Mesendoderm (in vitro differentiated cells): ENCODE measurements at regions not wholly inside any gene's neighbourhood (a gene's known extent, or its start where the extent isn't known, plus 50 kb on each side); places are given as distances from the start of the nearest gene placed in this dataset.
A peak's percentile ranks its signal among the peaks of the same experiment; 100 is the strongest.

ENCODE experiments used
- DNase-seq: peaks from one replicate; pipeline ENCODE4 v3.0.0; 2013
- H2AK5ac ChIP-seq: 2 replicates; pipeline ENCODE4 v1.6.1; 2013; ENCODE audit warnings: low read length, inconsistent platforms
- H2BK120ac ChIP-seq: 2 replicates; pipeline ENCODE4 v1.6.1; 2013; ENCODE audit warnings: low read depth, mild to moderate bottlenecking, low read length, moderate library complexity, mixed read lengths
- H2BK15ac ChIP-seq: replicated peaks from 2 replicates; pipeline ENCODE4 v1.6.1; 2013; ENCODE audit warnings: low read depth, mild to moderate bottlenecking, moderate library complexity
- H2BK5ac ChIP-seq: 2 replicates; pipeline ENCODE4 v1.6.1; 2013; ENCODE audit warnings: low read length, inconsistent platforms
- H3K18ac ChIP-seq: 2 replicates; pipeline ENCODE4 v1.6.1; 2013; ENCODE audit warnings: mild to moderate bottlenecking, low read length, mixed read lengths
- H3K23ac ChIP-seq: one replicate; pipeline ENCODE4 v1.6.1; 2013; ENCODE audit warnings: low read length
- H3K27ac ChIP-seq: 2 replicates; pipeline ENCODE4 v1.5.1; 2013; ENCODE audit warnings: low read depth, mild to moderate bottlenecking, inconsistent platforms, low read length, moderate library complexity
- H3K27me3 ChIP-seq: 2 replicates; pipeline ENCODE4 v1.6.1; 2013; ENCODE audit warnings: low read length, control low read depth, mild to moderate bottlenecking, inconsistent platforms; ENCODE audit not compliant: insufficient read depth, poor library complexity
- H3K36me3 ChIP-seq: 2 replicates; pipeline ENCODE4 v1.6.1; 2013; ENCODE audit warnings: low read length, inconsistent platforms; ENCODE audit not compliant: control insufficient read depth, insufficient read depth
- H3K4ac ChIP-seq: one replicate; pipeline ENCODE4 v1.6.1; 2013; ENCODE audit warnings: low read depth, mild to moderate bottlenecking, low read length, moderate library complexity
- H3K4me1 ChIP-seq: 2 replicates; pipeline ENCODE4 v1.6.1; 2013; ENCODE audit warnings: low read depth, low read length, inconsistent platforms; ENCODE audit not compliant: control insufficient read depth
- H3K4me2 ChIP-seq: 2 replicates; pipeline ENCODE4 v1.6.1; 2013; ENCODE audit warnings: low read length
- H3K4me3 ChIP-seq: 2 replicates; pipeline ENCODE4 v1.5.1; 2013; ENCODE audit warnings: mild to moderate bottlenecking, low read length
- H3K56ac ChIP-seq: one replicate; pipeline ENCODE4 v1.6.1; 2013; ENCODE audit warnings: low read length
- H3K79me1 ChIP-seq: 2 replicates; pipeline ENCODE4 v1.6.1; 2013; ENCODE audit warnings: low read length, inconsistent platforms
- H3K79me2 ChIP-seq: 2 replicates; pipeline ENCODE4 v1.6.1; 2013; ENCODE audit warnings: mild to moderate bottlenecking, low read length; ENCODE audit not compliant: control insufficient read depth, insufficient read depth
- H3K9ac ChIP-seq: 2 replicates; pipeline ENCODE4 v1.6.1; 2013; ENCODE audit warnings: low read length, inconsistent platforms
- H4K5ac ChIP-seq: one replicate; pipeline ENCODE4 v1.6.1; 2013; ENCODE audit warnings: low read length
- H4K8ac ChIP-seq: one replicate; pipeline ENCODE4 v1.6.1; 2013; ENCODE audit warnings: low read depth, mild to moderate bottlenecking, control low read depth, low read length, moderate library complexity
- WGBS: extraction: QIAGEN DNeasy Blood & Tissue Kit; methylation state at CpG from one replicate; pipeline ENCODE4 v1.1.7; 2013; ENCODE audit warnings: low lambda C conversion rate, missing lambda C conversion rate; ENCODE audit not compliant: insufficient coverage; ENCODE audit errors: extremely low coverage; 5-methylcytosine and 5-hydroxymethylcytosine counted together

DNA sequence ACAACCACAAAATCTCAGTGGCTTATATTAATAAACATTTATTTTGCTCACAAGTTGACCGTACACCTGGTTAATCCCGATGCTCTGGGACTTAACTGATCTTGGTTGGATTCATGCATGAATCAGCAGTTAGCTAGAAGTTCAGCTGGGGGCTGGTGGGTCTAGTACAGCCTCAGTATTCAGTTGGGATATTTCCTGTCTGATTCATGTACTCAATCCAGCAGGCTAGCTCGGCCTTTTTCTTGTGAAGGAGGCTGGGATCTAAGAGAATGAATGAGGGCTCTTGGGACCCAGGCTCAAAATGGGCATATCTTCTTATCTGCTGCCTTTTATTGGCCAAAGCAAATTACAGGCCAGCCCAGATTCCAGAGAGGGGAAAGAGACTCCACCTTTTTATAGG lies 178.8 kb downstream of the KCTD12 start:
- no peaks in the 10 kb centered on the region for H3K36me3 ChIP-seq
- H3K27me3 ChIP-seq, result no peaks in the 10 kb centered on the region
- no peak overlapping the region for H3K9ac ChIP-seq
- WGBS, result no CpG with 5 or more reads among the region's 3 CpGs
- no peak overlapping the region for H2BK15ac ChIP-seq
- no peaks in the 10 kb centered on the region for H3K79me1 ChIP-seq
- no peak for DNase-seq
- H4K5ac ChIP-seq, result no peak overlapping the region
- H3K4me3 ChIP-seq, result no peak overlapping the region
- H3K27ac ChIP-seq, result no peak overlapping the region
- H2BK5ac ChIP-seq, result no peak overlapping the region
- no peaks in the 10 kb centered on the region for H3K79me2 ChIP-seq
- no peak overlapping the region for H2AK5ac ChIP-seq
- H3K23ac ChIP-seq, result no peak overlapping the region
- no peak overlapping the region for H3K4ac ChIP-seq
- H3K56ac ChIP-seq, result no peak overlapping the region
- no peak overlapping the region for H3K18ac ChIP-seq
- no peaks in the 10 kb centered on the region for H3K4me1 ChIP-seq
- H2BK120ac ChIP-seq, result no peak overlapping the region
- no peak overlapping the region for H3K4me2 ChIP-seq
- no peak overlapping the region for H4K8ac ChIP-seq

DNA sequence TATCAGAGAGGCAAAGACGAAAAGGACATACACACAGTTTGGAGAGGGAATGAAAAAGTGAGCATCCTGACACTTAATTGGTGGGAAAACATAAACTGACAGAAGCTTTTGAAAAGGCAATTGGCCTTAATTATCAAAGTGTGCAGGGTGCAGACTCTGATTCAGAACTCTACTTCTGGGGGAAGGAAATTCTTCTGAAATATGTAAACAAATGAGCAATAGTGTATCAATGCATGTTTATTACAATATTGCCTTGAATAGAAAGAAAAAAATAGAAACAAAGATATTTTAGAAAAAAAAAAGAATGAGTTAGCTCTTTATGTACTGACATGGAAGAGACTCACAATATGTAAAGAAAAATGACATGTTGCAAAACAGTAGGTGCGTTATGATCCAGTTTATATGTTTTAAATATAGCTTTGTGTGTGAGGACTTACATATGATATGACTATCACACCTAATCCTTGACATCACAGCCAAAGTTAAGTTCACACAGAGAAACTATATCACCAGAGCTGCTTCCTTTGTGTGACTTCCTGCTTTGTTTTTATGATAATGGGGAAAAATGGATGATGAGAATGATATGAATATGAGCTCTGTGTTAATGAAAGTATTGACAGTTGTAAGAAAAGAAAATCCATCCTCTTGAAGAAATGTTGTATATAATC lies 182.4 kb downstream of the KCTD12 start:
- Histone ChIP-seq H2AK5ac (no peak overlapping the region), H3K18ac (no peak overlapping the region), H3K79me2 (no peaks in the 10 kb centered on the region), H3K27me3 (no peaks in the 10 kb centered on the region), H3K27ac (no peak overlapping the region), H3K4me2 (no peak overlapping the region), H4K5ac (no peak overlapping the region), H3K36me3 (no peaks in the 10 kb centered on the region), H2BK120ac (no peak overlapping the region), H3K4ac (no peak overlapping the region), H2BK15ac (no peak overlapping the region), H3K9ac (no peak overlapping the region), H4K8ac (no peak overlapping the region), H2BK5ac (no peak overlapping the region), H3K23ac (no peak overlapping the region), H3K4me1 (no peaks in the 10 kb centered on the region), H3K4me3 (no peak overlapping the region), H3K79me1 (no peaks in the 10 kb centered on the region), H3K56ac (no peak overlapping the region)
- no peak for DNase-seq
- no CpG with 5 or more reads among the region's 2 CpGs for WGBS

DNA sequence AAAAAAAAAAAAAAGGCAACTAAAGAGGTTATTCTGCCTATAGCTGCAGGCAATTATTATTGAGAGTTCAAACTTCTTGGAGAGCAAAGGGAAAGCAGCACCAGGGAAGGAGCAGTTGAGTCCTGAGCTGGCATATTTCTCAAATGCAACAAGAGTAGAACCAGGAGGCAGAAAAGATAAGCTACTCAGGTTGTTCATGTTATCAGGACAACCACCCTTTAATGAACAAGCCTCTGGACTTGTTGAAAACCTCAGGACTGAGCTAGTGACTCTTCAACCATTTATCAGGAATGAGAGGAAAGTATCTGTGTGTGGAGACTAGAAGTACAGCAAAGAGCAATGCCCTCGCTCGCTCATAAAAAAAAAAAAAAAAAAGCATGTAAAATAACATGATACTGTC lies 183.0 kb downstream of the KCTD12 start:
- Histone ChIP-seq H2BK15ac (no peak overlapping the region), H3K4me1 (no peaks in the 10 kb centered on the region), H3K79me1 (no peaks in the 10 kb centered on the region), H4K5ac (no peak overlapping the region), H3K4me3 (no peak overlapping the region), H2BK5ac (no peak overlapping the region), H3K23ac (no peak overlapping the region), H3K4ac (no peak overlapping the region), H3K9ac (no peak overlapping the region), H3K18ac (no peak overlapping the region), H2BK120ac (no peak overlapping the region), H3K36me3 (no peaks in the 10 kb centered on the region), H3K27me3 (no peaks in the 10 kb centered on the region), H2AK5ac (no peak overlapping the region), H3K56ac (no peak overlapping the region), H3K27ac (no peak overlapping the region), H3K4me2 (no peak overlapping the region), H4K8ac (no peak overlapping the region), H3K79me2 (no peaks in the 10 kb centered on the region)
- no peak for DNase-seq
- WGBS, result no CpG with 5 or more reads among the region's 2 CpGs

DNA sequence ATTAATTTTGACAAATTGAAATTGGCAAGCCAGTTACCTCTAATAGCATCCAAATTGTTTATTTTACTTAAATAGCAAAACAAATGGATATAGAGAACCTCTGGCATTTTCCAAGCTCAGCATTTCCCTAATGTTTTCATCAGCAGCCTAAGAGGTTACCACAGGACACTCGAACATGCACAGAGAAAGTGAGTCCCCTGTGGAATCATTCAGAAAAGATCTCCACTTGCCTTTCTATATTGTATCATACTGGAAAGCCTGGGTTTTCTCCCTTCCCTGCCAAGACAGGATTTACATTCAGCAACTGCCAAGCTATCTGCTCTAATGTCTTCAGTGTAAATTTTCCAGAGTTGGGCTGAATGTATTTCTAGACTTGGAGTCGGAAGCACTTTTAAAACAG lies 188.9 kb downstream of the KCTD12 start:
- H3K4ac ChIP-seq, result no peak overlapping the region
- no peak overlapping the region for H4K8ac ChIP-seq
- H3K4me3 ChIP-seq, result no peak overlapping the region
- H2BK15ac ChIP-seq, result no peak overlapping the region
- H3K36me3 ChIP-seq, result no peaks in the 10 kb centered on the region
- H2BK5ac ChIP-seq, result no peak overlapping the region
- no CpG with 5 or more reads among the region's 2 CpGs for WGBS
- no peak for DNase-seq
- no peak overlapping the region for H3K9ac ChIP-seq
- H3K27me3 ChIP-seq, result no peaks in the 10 kb centered on the region
- H2BK120ac ChIP-seq, result no peak overlapping the region
- H3K79me1 ChIP-seq, result no peaks in the 10 kb centered on the region
- H3K4me2 ChIP-seq, result no peak overlapping the region
- H3K18ac ChIP-seq, result no peak overlapping the region
- H3K27ac ChIP-seq, result no peak overlapping the region
- H3K4me1 ChIP-seq, result no peaks in the 10 kb centered on the region
- H3K56ac ChIP-seq, result no peak overlapping the region
- no peak overlapping the region for H3K23ac ChIP-seq
- H4K5ac ChIP-seq, result no peak overlapping the region
- no peak overlapping the region for H2AK5ac ChIP-seq
- no peaks in the 10 kb centered on the region for H3K79me2 ChIP-seq

DNA sequence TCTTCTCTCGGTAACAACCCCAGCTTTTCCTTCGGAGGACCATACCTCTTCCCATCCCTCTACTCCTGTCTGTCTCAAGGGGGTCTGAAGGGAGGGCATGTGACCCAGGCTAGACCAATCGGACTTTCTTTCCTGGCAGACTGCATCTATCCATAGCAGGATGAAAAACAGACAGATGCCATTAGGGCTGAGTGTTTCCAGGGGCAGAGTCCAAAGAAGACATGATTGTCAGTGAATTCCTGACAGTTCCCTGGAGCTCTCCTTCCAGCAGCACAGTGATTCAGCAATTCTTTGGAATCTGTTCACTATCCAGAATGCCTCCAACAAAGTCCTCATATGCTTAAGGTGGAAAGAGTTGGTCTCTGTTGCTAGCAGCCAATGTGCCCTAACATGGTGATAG lies 189.8 kb downstream of the KCTD12 start:
- no peak overlapping the region for H3K23ac ChIP-seq
- H3K9ac ChIP-seq, result no peak overlapping the region
- no peaks in the 10 kb centered on the region for H3K79me1 ChIP-seq
- H3K4me1 ChIP-seq, result no peaks in the 10 kb centered on the region
- H3K4me2 ChIP-seq, result no peak overlapping the region
- no peak overlapping the region for H3K4ac ChIP-seq
- WGBS, result no CpG with 5 or more reads among the region's 3 CpGs
- no peak overlapping the region for H2AK5ac ChIP-seq
- H3K4me3 ChIP-seq, result no peak overlapping the region
- no peak overlapping the region for H2BK120ac ChIP-seq
- no peak overlapping the region for H3K18ac ChIP-seq
- no peak overlapping the region for H2BK15ac ChIP-seq
- no peak overlapping the region for H2BK5ac ChIP-seq
- no peak overlapping the region for H4K8ac ChIP-seq
- H3K79me2 ChIP-seq, result no peaks in the 10 kb centered on the region
- peak; percentile 16 for DNase-seq
- no peak overlapping the region for H4K5ac ChIP-seq
- no peak overlapping the region for H3K27ac ChIP-seq
- H3K56ac ChIP-seq, result no peak overlapping the region
- H3K36me3 ChIP-seq, result no peaks in the 10 kb centered on the region
- H3K27me3 ChIP-seq, result no peaks in the 10 kb centered on the region

DNA sequence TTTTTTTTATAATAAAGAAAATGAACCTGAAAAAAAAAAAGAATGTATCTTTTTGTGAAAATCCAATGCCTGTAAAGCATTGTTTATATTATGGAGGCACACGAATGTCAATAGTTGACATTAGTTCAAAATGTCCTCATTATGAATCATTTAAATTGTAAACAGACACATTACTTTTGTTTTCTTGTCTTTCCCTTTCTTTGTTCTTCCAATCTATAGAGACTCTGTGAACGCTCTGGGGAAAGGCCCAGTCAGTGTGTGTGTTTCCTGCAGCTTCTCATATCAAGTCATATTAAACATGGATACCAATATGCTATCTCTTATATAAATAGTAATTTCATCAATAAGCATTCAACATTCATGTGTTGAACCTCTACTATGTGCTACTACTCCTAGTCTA lies 193.1 kb downstream of the KCTD12 start:
- DNase-seq, result no peak
- Histone ChIP-seq H3K27me3 (no peaks in the 10 kb centered on the region), H3K56ac (no peak overlapping the region), H3K18ac (no peak overlapping the region), H3K4me1 (no peaks in the 10 kb centered on the region), H3K36me3 (no peaks in the 10 kb centered on the region), H3K79me1 (no peaks in the 10 kb centered on the region), H2AK5ac (no peak overlapping the region), H3K4me3 (no peak overlapping the region), H3K79me2 (no peaks in the 10 kb centered on the region), H3K4ac (no peak overlapping the region), H4K5ac (no peak overlapping the region), H3K23ac (no peak overlapping the region), H4K8ac (no peak overlapping the region), H3K9ac (no peak overlapping the region), H3K4me2 (no peak overlapping the region), H2BK15ac (no peak overlapping the region), H2BK5ac (no peak overlapping the region), H3K27ac (no peak overlapping the region), H2BK120ac (no peak overlapping the region)
- WGBS, result no CpG with 5 or more reads among the region's 2 CpGs
